Activated CD8-positive, alpha-beta T cell treated with anti-CD3 and anti-CD28 coated beads for 36 hours (primary cell): ENCODE measurements at regions not wholly inside any gene's neighbourhood (a gene's known extent, or its start where the extent isn't known, plus 50 kb on each side); places are given as distances from the start of the nearest gene placed in this dataset.

Experiments used
- ATAC-seq: fragments of 200-7000 bp; cut with Tn5 transposase; one replicate; pipeline ENCODE4 v1.10.0; 2021; ENCODE audit warnings: mild to moderate bottlenecking, moderate library complexity
- CTCF ChIA-PET: fragments of 350-600 bp; sonication (Branson Sonifier 250); formaldehyde crosslinking; loops from one replicate; lab custom pipeline; 2021; ENCODE audit warnings: antibody characterized with exemption; lab: Charles Lee
- POLR2A ChIA-PET: fragments of 350-600 bp; sonication (Branson Sonifier 250); formaldehyde crosslinking; loops from one replicate; lab custom pipeline; 2021; ENCODE audit warnings: antibody characterized with exemption; lab: Charles Lee
- DNase-seq: peaks from one replicate; pipeline ENCODE4 v3.0.0-alpha.2; 2020
- H3K27ac Mint-ChIP-seq: one replicate; pipeline ENCODE4 v1.8.0; 2021; ENCODE audit warnings: mild to moderate bottlenecking, mixed read lengths
- H3K27me3 Mint-ChIP-seq: one replicate; pipeline ENCODE4 v1.8.0; 2021; ENCODE audit warnings: mixed read lengths
- H3K36me3 Mint-ChIP-seq: one replicate; pipeline ENCODE4 v1.8.0; 2021; ENCODE audit warnings: low read depth, mixed read lengths
- H3K4me1 Mint-ChIP-seq: one replicate; pipeline ENCODE4 v1.8.0; 2021; ENCODE audit warnings: low read depth, mixed read lengths
- H3K4me3 Mint-ChIP-seq: one replicate; pipeline ENCODE4 v1.8.0; 2021; ENCODE audit warnings: mild to moderate bottlenecking, moderate library complexity, mixed read lengths
- H3K9me3 Mint-ChIP-seq: one replicate; pipeline ENCODE4 v1.8.0; 2021; ENCODE audit warnings: mixed read lengths
- intact Hi-C: fragments of 100-400 bp; cut with micrococcal nuclease; formaldehyde crosslinking; loops from one replicate; pipeline ENCODE4 v1.10.0; 2022
- TF ChIP-seq, protein P1 (sequence below): fragments of 200-600 bp; IDR thresholded peaks from one replicate; pipeline ENCODE4 v1.8.0; 2022; ENCODE audit warnings: antibody characterized with exemption, mild to moderate bottlenecking

DNA sequence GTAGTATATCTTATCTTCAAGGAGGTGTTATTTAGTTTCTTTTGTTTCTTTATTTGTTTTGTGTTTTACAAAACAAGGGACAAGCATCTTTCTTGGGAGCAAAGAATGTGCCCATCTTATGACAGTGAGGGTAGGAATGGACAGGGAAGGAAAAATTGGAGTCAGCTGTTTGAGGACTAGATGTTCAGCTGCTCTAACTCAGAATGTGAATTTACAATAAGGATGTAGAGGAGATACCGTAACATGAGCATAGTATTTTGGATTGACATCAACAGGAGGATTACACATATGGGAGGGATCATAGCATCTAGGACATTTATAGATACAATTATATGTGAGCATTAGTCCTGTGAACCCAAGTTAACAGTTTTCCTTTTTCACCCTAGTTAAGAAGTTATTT lies 89.0 kb upstream of the GK2 start:
- Mint-ChIP-seq H3K4me1 (no peaks in the 10 kb centered on the region), H3K4me3 (no peak overlapping the region), H3K36me3 (no peaks in the 10 kb centered on the region), H3K27me3 (no peaks in the 10 kb centered on the region), H3K9me3 (no peaks in the 10 kb centered on the region), H3K27ac (no peak overlapping the region)
- no peak for ATAC-seq
- CTCF ChIA-PET: no interaction called here
- DNase-seq: no peak
- TF ChIP-seq, protein P1, sequence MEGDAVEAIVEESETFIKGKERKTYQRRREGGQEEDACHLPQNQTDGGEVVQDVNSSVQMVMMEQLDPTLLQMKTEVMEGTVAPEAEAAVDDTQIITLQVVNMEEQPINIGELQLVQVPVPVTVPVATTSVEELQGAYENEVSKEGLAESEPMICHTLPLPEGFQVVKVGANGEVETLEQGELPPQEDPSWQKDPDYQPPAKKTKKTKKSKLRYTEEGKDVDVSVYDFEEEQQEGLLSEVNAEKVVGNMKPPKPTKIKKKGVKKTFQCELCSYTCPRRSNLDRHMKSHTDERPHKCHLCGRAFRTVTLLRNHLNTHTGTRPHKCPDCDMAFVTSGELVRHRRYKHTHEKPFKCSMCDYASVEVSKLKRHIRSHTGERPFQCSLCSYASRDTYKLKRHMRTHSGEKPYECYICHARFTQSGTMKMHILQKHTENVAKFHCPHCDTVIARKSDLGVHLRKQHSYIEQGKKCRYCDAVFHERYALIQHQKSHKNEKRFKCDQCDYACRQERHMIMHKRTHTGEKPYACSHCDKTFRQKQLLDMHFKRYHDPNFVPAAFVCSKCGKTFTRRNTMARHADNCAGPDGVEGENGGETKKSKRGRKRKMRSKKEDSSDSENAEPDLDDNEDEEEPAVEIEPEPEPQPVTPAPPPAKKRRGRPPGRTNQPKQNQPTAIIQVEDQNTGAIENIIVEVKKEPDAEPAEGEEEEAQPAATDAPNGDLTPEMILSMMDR: no peak
- POLR2A ChIA-PET: no interaction called here
- intact Hi-C loops: no loop called here

- Mint-ChIP-seq H3K9me3 (no peaks in the 10 kb centered on the region), H3K4me1 (no peaks in the 10 kb centered on the region), H3K27me3 (no peaks in the 10 kb centered on the region), H3K4me3 (no peak overlapping the region), H3K36me3 (no peaks in the 10 kb centered on the region), H3K27ac (no peak overlapping the region)
- ChIA-PET POLR2A (no interaction called here), CTCF (no interaction called here)
- intact Hi-C loops: no loop called here
- ATAC-seq: no peak
- TF ChIP-seq, protein P1: no peak
- DNase-seq: no peak
Measured at GRCh38 chr4:79495447-79495846, 87.4 kb upstream of the GK2 start.

DNA sequence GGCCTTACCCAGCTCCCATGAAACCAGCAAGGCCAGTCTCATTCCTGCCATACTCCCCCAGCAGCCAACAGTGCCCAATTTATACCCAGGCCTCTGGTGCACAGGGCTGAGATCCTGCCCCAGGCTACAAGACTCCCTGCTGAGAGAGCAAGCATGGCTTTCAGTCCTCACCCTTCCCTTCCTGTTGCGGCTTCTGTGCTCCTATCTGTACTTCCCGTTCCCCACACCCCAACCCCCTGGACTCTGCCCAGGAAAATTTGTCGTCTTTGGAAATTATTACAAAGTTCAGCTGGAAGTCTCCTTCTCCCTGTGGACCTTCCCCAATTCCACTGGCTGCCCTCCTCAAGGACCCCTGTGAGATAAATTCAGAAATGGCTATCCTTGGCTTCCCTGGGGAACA lies 84.1 kb upstream of the GK2 start:
- H3K4me1 Mint-ChIP-seq: no peaks in the 10 kb centered on the region
- TF ChIP-seq, protein P1: no peak
- no peaks in the 10 kb centered on the region for H3K9me3 Mint-ChIP-seq
- ChIA-PET POLR2A (no interaction called here), CTCF (no interaction called here)
- ATAC-seq: no peak
- no peaks in the 10 kb centered on the region for H3K36me3 Mint-ChIP-seq
- no peaks in the 10 kb centered on the region for H3K27me3 Mint-ChIP-seq
- H3K4me3 Mint-ChIP-seq: no peak overlapping the region
- no peak overlapping the region for H3K27ac Mint-ChIP-seq
- intact Hi-C loops: no loop called here
- no peak for DNase-seq

GRCh38 chr4:79489506-79489905 lies 81.5 kb upstream of the GK2 start:
- Mint-ChIP-seq H3K27me3 (no peaks in the 10 kb centered on the region), H3K4me3 (no peak overlapping the region), H3K4me1 (no peaks in the 10 kb centered on the region), H3K27ac (no peak overlapping the region), H3K9me3 (no peaks in the 10 kb centered on the region), H3K36me3 (no peaks in the 10 kb centered on the region)
- TF ChIP-seq, protein P1: no peak
- intact Hi-C loops: no loop called here
- CTCF ChIA-PET: no interaction called here
- ATAC-seq (no peak), DNase-seq (no peak)
- POLR2A ChIA-PET: no interaction called here

DNA sequence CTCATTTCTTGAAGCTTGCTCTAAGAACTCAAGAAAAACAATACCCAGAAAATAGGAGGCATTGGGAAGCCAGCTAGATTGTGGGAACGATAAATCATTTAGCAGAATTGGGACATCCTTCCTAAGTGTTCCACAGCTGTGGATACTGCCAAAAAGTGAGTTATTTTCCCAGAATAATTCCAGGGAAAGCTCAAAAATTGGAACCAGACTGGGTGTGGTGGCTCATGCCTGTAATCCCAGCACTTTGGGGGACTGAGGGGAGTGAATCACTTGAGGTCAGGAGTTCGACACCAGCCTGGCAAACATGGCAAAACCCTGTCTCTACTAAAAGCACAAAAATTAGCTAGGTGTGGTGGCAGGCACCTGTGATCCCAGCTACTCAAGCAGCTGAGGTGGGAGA lies 68.2 kb upstream of the GK2 start:
- Mint-ChIP-seq H3K27me3 (no peaks in the 10 kb centered on the region), H3K4me1 (no peaks in the 10 kb centered on the region), H3K36me3 (no peaks in the 10 kb centered on the region), H3K27ac (no peak overlapping the region), H3K4me3 (no peak overlapping the region), H3K9me3 (no peaks in the 10 kb centered on the region)
- TF ChIP-seq, protein P1: no peak
- intact Hi-C loops: no loop called here
- ChIA-PET CTCF (no interaction called here), POLR2A (no interaction called here)
- ATAC-seq (no peak), DNase-seq (no peak)
